Occipital lobe (tissue), 1 donor: ENCODE measurements at regions not wholly inside any gene's neighbourhood (a gene's known extent, or its start where the extent isn't known, plus 50 kb on each side); places are given as distances from the start of the nearest gene placed in this dataset.

Experiments used
- DNase-seq: peaks from one replicate; lab custom pipeline; 2025; lab: John Stamatoyannopoulos, UW

GRCh38 chr9:23577611-23578010 is 248.4 kb downstream of the ELAVL2 start:
- DNase-seq: no peak

DNA sequence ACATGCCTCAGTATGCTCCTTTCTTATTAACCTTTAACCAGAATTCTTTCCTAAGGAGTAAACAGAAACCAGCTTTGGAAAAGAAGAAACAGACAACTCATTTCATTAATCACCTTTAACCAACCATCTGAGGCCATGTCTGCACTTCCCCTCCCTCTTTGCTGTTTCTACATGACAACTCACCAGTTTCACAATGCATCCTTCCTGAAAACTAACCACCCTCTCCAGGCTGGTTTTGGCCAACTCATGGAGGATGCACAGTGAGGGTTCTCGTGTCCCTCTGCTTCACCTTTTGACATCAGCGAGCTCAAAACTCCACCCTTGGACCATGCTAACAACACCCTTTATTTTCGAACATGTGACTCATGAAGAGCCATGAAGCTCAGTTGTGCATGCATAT is 244.1 kb downstream of the ELAVL2 start:
- DNase-seq: no peak

DNA sequence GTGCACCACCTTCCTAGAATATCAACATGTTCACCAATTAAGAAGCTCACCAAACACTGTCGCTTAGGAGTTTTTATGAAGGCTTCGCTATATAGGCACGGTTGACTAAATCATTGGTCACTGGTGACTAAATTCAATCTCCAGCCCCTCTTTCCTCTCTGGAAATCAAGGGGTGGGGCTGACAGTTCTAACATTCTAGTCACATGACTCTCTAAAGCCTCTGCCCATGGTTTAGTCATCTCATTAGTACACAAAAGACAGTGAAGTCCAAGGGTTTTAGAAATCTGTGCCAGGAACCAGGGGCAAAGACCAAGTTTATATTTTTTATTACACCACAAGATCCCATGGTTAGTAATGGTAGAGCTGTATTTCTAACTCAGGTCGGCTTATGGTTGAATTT is 243.2 kb downstream of the ELAVL2 start:
- no peak for DNase-seq

DNA sequence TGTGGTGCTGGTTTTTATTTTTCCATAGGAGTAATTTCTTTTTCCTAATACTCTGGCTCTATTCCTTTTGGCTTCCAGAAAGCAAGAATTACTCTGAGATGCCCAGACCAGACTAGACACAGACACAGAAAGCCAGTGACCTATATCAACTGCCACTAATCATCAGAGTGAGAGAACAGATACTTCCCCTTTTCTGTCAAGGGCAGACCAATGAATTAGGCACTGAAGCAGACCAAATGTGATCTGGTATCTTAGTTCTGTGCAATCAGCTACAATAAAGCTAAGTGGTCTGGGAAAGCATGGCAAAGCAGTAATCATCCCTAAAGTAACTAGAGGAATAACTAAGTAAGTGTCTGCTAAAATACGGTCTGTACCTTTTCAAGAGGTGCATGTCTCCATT is 239.1 kb downstream of the ELAVL2 start:
- DNase-seq: no peak

DNA sequence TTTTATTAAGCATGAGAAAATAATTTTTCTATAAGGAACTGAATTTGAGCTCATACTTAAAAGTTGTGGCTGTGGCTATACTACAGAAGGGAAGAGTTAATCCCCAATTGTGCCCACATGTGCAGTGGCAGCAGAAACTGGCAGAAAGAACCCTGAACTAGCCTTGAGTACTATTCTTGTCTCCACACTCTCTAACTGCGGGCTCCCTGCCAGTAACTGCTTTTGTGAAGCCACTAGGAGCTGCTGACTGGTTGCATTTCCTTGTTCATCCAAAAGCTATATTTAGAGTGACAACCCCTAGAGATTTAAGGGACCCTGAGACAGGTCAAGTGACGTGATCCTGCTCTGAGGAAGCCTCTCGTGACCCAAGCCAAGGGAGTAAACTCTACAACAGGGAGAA is 238.6 kb downstream of the ELAVL2 start:
- peak; percentile 54 for DNase-seq

DNA sequence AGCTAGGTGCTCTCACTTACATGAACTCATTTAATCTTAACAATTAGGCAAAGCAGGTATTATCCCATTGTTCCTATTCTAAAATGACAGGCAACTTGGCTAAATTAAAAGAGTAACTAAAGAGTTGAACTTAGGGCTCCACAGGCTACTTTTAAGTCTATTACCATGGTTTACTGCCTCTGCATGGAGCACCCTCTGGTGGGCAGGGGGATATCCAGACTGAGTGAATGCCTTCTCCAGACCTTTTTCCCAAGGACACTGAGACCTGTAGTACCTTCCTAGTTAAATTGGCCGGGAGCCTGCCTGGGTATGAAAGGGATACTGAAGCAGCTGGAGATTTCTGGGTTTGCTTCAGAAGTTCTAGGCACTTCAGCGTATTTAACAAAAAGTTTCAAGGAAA is 238.1 kb downstream of the ELAVL2 start:
- no peak for DNase-seq

DNA sequence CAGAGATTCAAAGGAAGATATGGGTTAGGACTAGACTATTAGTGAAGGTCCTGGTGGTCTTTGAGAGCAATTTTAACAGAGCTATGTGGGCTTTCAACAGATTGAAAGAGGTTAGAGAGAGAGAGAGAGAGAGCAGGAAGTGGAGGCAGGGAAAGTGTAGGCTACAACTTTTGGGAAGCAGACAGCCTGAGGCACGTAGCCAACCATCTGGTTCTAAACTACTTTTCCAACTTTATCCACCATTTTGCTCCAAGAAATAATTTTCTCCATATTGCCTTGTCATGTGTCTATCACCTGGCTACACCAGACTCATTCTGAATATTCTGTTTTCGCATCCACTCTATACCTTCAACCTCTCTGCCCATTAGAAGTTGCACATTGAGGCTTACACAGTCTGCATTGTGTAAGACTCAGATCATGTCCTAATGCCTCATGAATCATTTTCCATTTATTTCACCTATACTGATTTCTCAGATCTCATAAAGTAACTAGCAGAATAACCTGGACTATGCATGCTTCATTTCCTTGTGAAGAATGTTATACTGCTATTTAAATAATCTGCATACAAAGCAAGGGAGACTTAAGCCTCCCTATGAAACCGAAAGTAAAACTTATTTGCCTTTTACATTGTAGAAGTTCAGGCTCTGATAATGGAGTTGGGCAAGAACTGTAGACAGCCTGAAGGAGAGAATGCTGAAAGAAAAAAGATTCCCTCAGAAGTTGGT is 235.6 kb downstream of the ELAVL2 start:
- DNase-seq: no peak

DNA sequence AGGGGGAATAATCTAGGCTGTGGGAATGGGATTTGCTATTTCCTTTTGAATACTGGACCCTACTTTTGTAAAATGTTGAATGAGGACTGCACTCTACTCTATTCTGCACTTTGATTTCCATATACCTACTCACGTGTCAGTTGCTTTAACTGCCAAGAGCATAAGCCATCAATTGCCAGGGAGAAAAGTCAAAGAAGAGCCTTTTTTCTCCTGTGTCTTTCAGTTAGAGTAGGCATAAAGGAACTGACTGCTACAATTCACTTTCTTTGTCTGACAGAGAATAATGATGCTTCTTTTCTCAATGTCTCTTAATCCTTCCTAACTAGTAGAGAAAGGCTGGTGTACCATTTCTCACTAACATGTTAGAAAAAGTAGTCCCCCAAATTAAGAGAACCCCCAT is 231.6 kb downstream of the ELAVL2 start:
- no peak for DNase-seq

DNA sequence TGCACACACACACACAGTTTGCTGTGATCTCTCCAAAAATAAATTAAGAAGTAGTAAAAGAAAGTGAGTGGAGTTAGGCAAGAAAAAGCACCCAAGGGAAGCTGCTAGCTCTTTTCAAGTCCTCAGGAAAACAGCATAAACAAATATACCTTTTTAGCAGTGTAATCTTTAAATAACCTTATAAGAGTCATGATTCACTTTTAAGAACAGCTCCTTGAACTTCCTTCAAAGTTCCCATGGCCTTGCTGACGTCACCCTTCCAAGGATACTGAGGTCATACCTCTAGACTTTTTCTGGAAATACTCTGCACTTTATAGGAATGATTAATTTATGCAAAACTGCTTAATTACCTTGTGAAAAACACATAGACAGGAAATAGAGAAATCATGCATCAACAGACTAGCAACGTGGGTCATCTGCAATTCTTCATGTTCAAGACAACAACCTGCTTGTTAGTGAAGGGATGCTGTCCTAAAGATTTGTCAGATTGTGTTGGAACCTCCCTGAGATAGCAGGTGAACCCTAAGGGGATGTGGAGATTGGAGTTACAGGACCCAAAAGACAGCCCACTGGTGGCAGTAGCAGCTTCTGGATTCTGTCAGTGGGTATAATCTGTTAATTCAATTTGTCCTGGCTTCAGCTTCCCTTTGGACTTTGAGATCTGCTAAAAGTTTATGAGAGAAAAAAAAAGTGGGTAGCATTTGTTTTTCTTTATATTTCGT is 229.0 kb downstream of the ELAVL2 start:
- DNase-seq: no peak

DNA sequence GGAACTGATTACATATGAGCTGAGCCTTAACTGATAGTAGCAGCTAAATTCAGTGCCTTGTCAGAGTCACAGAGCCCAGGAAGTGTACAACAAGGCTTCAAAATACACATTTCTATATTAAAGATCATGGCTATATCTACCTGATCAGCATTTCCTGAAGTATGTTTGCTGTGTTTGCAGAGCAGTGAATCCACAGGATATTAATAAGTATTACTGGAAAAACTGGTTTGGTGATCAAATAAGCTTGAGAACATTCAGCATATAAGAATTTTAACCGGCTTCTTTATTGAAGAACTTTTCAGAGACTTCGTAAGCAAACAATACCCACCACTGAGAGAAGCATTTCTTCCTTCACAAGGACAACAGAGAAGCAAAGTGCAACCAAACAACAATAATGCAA is 227.0 kb downstream of the ELAVL2 start:
- DNase-seq: no peak

DNA sequence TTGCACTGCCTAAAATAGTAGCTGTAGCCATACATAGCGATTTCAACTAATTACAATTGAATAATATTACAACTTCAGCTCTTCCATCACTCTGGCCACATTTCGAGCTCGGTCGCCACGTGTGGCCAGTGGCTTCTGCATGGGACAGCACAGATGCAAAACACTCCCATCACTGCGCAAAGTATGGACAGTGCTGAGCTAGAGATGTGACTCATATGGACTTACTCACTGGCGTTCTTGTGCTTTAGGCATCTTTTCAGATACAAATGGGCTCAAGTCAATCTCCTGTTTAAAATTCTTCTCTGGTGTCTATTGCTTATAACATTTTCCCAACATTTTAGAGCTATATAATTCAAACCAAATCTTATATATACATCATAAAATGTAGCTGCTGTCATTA is 222.7 kb downstream of the ELAVL2 start:
- DNase-seq: no peak

DNA sequence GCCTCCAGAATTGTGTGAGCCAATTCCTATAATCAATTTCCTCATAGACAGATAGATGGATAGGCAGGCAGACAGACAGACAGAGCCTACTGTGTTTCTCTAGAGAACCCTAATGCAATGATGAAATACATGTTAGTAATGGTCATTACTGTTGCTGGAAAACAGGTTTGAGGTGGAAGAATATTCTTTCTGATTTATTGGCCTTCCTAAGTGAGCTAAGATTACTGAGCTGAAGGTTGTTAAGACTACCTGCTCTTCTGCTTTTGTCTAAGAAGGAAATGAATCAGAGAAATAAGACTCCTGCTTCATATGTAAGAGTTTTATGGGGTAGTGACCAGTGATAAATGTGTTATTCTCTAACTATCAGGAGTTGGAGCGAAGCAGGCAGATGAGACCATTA is 219.9 kb downstream of the ELAVL2 start:
- DNase-seq: no peak

DNA sequence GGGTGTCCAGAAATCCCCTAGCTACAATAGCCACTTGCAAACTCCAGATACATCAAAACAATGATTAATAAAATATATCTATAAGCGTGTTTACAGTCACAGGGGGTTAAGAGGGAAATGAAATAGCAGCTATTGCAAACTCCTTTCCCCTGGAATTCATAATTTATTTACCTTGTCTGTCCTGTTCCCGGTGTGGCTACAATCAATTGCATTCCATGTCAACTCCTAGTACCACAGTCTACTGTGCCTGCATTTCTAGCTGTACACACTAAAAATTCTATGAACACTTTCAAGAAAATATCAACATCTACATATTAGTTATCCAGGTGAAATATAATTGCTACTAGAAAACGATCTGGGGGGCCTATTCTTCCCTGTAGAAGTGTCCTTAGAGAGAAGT is 217.6 kb downstream of the ELAVL2 start:
- DNase-seq: no peak

DNA sequence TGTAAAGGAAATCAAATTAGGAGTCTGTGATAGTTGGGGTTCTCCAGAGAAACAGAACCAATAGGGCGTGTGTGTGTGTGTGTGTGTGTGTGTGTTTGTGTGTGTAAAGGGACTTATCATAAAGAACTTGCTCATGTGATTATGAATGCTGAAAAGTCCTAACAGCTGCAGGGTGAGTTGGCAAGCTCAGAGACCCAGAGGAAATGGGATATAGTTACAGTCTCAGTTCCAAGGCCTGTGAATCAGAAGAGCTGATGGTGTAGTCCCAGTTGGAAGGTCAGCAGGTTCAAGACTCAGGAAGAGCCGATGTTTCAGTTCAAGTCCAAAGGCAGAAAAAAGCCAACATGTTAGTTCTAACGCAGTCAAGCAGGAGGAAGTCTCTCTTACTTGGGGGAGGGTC is 214.2 kb downstream of the ELAVL2 start:
- DNase-seq: no peak

DNA sequence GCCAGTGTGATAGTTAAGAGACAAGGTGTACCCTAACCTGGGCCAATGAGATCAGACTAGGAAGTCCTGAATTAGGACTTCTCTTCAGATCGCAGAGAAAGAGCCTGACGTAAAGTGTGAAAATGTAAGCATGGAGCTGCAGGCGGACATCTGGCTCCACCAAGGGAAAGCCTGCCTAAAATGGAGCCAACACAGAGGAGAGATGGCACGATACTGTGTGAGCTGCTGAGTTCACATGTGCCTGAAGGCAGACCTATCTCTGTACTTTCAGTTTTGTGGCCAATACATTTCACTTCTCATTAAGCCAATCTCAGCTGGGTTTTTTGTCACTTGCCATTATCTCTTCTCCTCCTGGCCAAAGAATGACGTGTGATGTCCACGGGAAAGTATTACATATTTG is 210.5 kb downstream of the ELAVL2 start:
- DNase-seq: peak; percentile 1

GRCh38 chr9:23621188-23621587 is 204.9 kb downstream of the ELAVL2 start:
- no peak for DNase-seq

GRCh38 chr9:23621924-23622323 is 204.1 kb downstream of the ELAVL2 start:
- no peak for DNase-seq

GRCh38 chr9:23622396-23622795 is 203.6 kb downstream of the ELAVL2 start:
- no peak for DNase-seq

- no peak for DNase-seq
Measured at GRCh38 chr9:23630488-23630887, 195.6 kb downstream of the ELAVL2 start.

- DNase-seq: no peak
Measured at GRCh38 chr9:23635276-23635675, 190.8 kb downstream of the ELAVL2 start.

GRCh38 chr9:23636199-23636598 is 189.8 kb downstream of the ELAVL2 start:
- DNase-seq: no peak

DNA sequence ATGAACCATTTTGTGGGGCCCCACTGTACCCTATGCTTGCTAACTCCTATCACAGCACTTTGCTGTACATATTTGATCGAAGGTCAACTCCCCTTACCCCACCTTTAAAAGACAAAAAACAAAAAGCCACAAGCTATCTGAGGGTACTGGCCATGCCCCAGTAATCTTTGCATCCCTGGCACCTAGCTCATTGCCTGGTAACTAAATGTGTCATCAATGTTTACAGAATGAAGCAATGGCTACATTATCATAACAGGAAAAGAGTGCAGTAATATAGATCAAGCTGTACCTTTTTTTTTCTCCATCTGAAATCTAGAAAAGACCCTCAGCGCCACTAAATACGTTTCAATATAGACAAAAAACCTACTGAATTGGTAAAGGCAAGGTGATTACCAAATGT is 188.0 kb downstream of the ELAVL2 start:
- no peak for DNase-seq

- no peak for DNase-seq
Measured at GRCh38 chr9:23638837-23639426, 187.1 kb downstream of the ELAVL2 start.
